HepG2 (cell line): ENCODE measurements at regions not wholly inside any gene's neighbourhood (a gene's known extent, or its start where the extent isn't known, plus 50 kb on each side); places are given as distances from the start of the nearest gene placed in this dataset.

ENCODE experiments used
- ATAC-seq: fragments of 200-7000 bp; cut with Tn5 transposase; 3 replicates; pipeline ENCODE4 v1.9.1; 2020; ENCODE audit warnings: mild to moderate bottlenecking, moderate library complexity
- BruUV-seq: library from RNA; stranded (reverse); fragments of 400-500 nt; replicated peaks from 2 replicates; lab custom pipeline; 2021; lab: Mats Ljungman, UMichigan
- CTCF ChIA-PET: fragments of 300-600 bp; formaldehyde crosslinking; extraction: SDS; loops from one replicate; lab custom pipeline; 2021; ENCODE audit warnings: low total read pairs, inconsistent platforms, low intra/inter-chr PET ratio; lab: Yijun Ruan, JAX
- POLR2A ChIA-PET: fragments of 350-600 bp; sonication (Branson Sonifier 250); formaldehyde crosslinking; loops from one replicate; lab custom pipeline; 2020; ENCODE audit warnings: antibody characterized with exemption, inconsistent platforms; lab: Yijun Ruan, JAX
- DNase-seq: peaks from one replicate; pipeline ENCODE4 v3.0.0-alpha.2; 2015; ENCODE audit warnings: low spot score
- FAIRE-seq: peaks from 3 replicates; lab custom pipeline; 2011; peaks lifted over from hg19 to GRCh38; lab: Jason Lieb, UNC
- H2AFZ ChIP-seq: one replicate; pipeline ENCODE4 v1.6.1; 2011; ENCODE audit warnings: low read length, inconsistent platforms
- H3K27ac ChIP-seq: fragments of 300-600 bp; 3 replicates; pipeline ENCODE4 v1.8.0; 2011; ENCODE audit warnings: mixed run types, mild to moderate bottlenecking, mixed read lengths, low read length, inconsistent platforms; ENCODE audit not compliant: insufficient read depth; ENCODE audit errors: extremely low read length
- H3K27me3 ChIP-seq, 2 experiments: fragments of 200-600 bp in 1 of 2; 2 replicates in 1 of 2; 3 replicates in 1 of 2; pipeline versions ENCODE4 v1.6.0 to v1.8.0; 2011; ENCODE audit warnings: low read length in 2 of 2, mild to moderate bottlenecking in 2 of 2, moderate library complexity in 2 of 2, inconsistent platforms in 1 of 2; ENCODE audit not compliant: insufficient read depth in 2 of 2, control insufficient read depth in 1 of 2
- H3K36me3 ChIP-seq, 2 experiments: fragments of 200-600 bp in 1 of 2; replicated peaks in 1 of 2; 2 replicates in 1 of 2; 3 replicates in 1 of 2; pipeline versions ENCODE4 v1.5.1 to v1.8.0; 2011; ENCODE audit warnings: low read length in 2 of 2, inconsistent platforms in 1 of 2; ENCODE audit not compliant: insufficient read depth in 2 of 2, control insufficient read depth in 1 of 2
- H3K4me1 ChIP-seq: 2 replicates; pipeline ENCODE4 v1.5.1; 2012; ENCODE audit warnings: low read length, inconsistent platforms; ENCODE audit not compliant: insufficient read depth
- H3K4me2 ChIP-seq: 2 replicates; pipeline ENCODE4 v1.6.0; 2011; ENCODE audit warnings: low read depth, low read length, inconsistent platforms
- H3K4me3 ChIP-seq, 3 experiments: fragments of 200-600 bp in 1 of 3; sonication (generic), shearing (Covaris generic) in 1 of 3; replicated peaks in 1 of 3; 2 replicates each; pipeline ENCODE4 v1.5.1; 2011 to 2016; ENCODE audit warnings: low read length in 3 of 3, inconsistent platforms in 2 of 3, low read depth in 2 of 3, mild to moderate bottlenecking in 2 of 3, control low read depth in 1 of 3, mixed read lengths in 1 of 3; ENCODE audit not compliant: insufficient read depth in 1 of 3
- H3K79me2 ChIP-seq: one replicate; pipeline ENCODE4 v1.6.1; 2011; ENCODE audit warnings: low read length, inconsistent platforms; ENCODE audit not compliant: insufficient read depth
- H3K9ac ChIP-seq: 2 replicates; pipeline ENCODE4 v1.6.0; 2011; ENCODE audit warnings: mild to moderate bottlenecking, low read depth, low read length, inconsistent platforms; ENCODE audit not compliant: insufficient read depth
- H3K9me3 ChIP-seq: 2 replicates; pipeline ENCODE4 v1.5.1; 2012; ENCODE audit warnings: mild to moderate bottlenecking, low read length
- H4K20me1 ChIP-seq: 2 replicates; pipeline ENCODE4 v1.6.0; 2011; ENCODE audit warnings: inconsistent platforms, mild to moderate bottlenecking, low read length, moderate library complexity; ENCODE audit not compliant: insufficient read depth
- CTCF ChIP-seq: sonication (generic); formaldehyde crosslinking; IDR thresholded peaks from 2 replicates; pipeline ENCODE4 v1.5.0; 2020; ENCODE audit warnings: mild to moderate bottlenecking, missing genetic modification reagents, moderate library complexity
- EP300 ChIP-seq, 3 experiments: sonication (generic) in 1 of 3; formaldehyde crosslinking in 1 of 3; IDR thresholded peaks; 2 replicates each; pipeline versions ENCODE4 v1.5.1 to v1.6.1; 2011 to 2020; ENCODE audit warnings: low read depth in 2 of 3, low read length in 2 of 3, borderline replicate concordance in 1 of 3, improper control_type of control experiment in 1 of 3, mild to moderate bottlenecking in 1 of 3, missing genetic modification reagents in 1 of 3, moderate library complexity in 1 of 3
- FOSL2 ChIP-seq: sonication (generic); formaldehyde crosslinking; IDR thresholded peaks from 2 replicates; pipeline ENCODE4 v1.4.0; 2020; ENCODE audit warnings: missing genetic modification reagents
- HOMEZ ChIP-seq: IDR thresholded peaks from 2 replicates; pipeline ENCODE4 v1.6.1; 2016; ENCODE audit warnings: low read depth
- STAG1 ChIP-seq: sonication (generic); formaldehyde crosslinking; IDR thresholded peaks from 2 replicates; pipeline ENCODE4 v1.4.0; 2020; ENCODE audit warnings: missing genetic modification reagents
- TFAP4 ChIP-seq: sonication (generic); IDR thresholded peaks from 2 replicates; pipeline ENCODE4 v1.6.1; 2016; ENCODE audit warnings: low read depth, borderline replicate concordance
- ZBTB33 ChIP-seq: sonication (generic); formaldehyde crosslinking; IDR thresholded peaks from 2 replicates; pipeline ENCODE4 v1.4.0; 2020; ENCODE audit warnings: missing genetic modification reagents
- ZBTB38 ChIP-seq: sonication (generic); formaldehyde crosslinking; IDR thresholded peaks from 2 replicates; pipeline ENCODE4 v1.5.1; 2020; ENCODE audit warnings: mild to moderate bottlenecking, missing genetic modification reagents
- ZKSCAN5 ChIP-seq: sonication (generic); formaldehyde crosslinking; IDR thresholded peaks from 2 replicates; pipeline ENCODE4 v1.5.1; 2020; ENCODE audit warnings: mild to moderate bottlenecking, missing genetic modification reagents
- ZMAT5 ChIP-seq: sonication (generic); formaldehyde crosslinking; IDR thresholded peaks from 2 replicates; pipeline ENCODE4 v1.5.0; 2020; ENCODE audit warnings: mild to moderate bottlenecking, low read depth, missing genetic modification reagents, borderline replicate concordance
- WGBS: methylation state at CpG from one replicate; pipeline ENCODE4 v1.1.6; 2017; ENCODE audit warnings: low lambda C conversion rate; 5-methylcytosine and 5-hydroxymethylcytosine counted together
- in situ Hi-C: cut with HindIII; loops from 2 replicates; pipeline ENCODE4 v1.10.0; 2017; ENCODE audit warnings: low pct_unique_long_range_greater_than_20kb; ENCODE audit not compliant: extremely low pct_ligation_motif_present
- intact Hi-C: fragments of 100-400 bp; cut with micrococcal nuclease; formaldehyde crosslinking; loops from one replicate; pipeline ENCODE4 v1.10.0; 2022; ENCODE audit not compliant: unreplicated experiment

- H3K9ac ChIP-seq = no peak overlapping the region
- peaks cover 34% of the 10 kb centered on the region for H3K4me1 ChIP-seq
- no peaks in the 10 kb centered on the region for H3K79me2 ChIP-seq
- no TSS peak for BruUV-seq
- no peaks in the 10 kb centered on the region for H3K27me3 ChIP-seq
- H3K36me3 ChIP-seq = no peaks in the 10 kb centered on the region
- no peaks in the 10 kb centered on the region for H4K20me1 ChIP-seq
- intact Hi-C loops (no loop called here), in situ Hi-C loops (no loop called here)
- H3K9me3 ChIP-seq = no peaks in the 10 kb centered on the region
- H2AFZ ChIP-seq = no peak overlapping the region
- H3K27ac ChIP-seq = no peak overlapping the region
- ChIA-PET POLR2A (no interaction called here), CTCF (no interaction called here)
- 93% methylated on average over 11 of the region's 11 CpGs for WGBS
- FAIRE-seq = no peak
- no peak for ATAC-seq
- H3K4me3 ChIP-seq = no peak overlapping the region
- DNase-seq = no peak
- TF ChIP-seq ZMAT5 (CRISPR knock-in tag) (no peak), FOSL2 (CRISPR knock-in tag) (peak; percentile 55; the same call in 1 of the 2 replicates), CTCF (CRISPR knock-in tag) (peak; percentile 23; the same call in 1 of the 2 replicates), HOMEZ (CRISPR knock-in tag) (peak; percentile 24; the same call in 1 of the 2 replicates), EP300 (IDR thresholded peaks at IDR 0.05; ENCODE audit: low read depth in 2 of 2, low read length in 2 of 2) (peak in 1 of 2 experiments; percentile 22; a peak in 1 of 4 replicates), EP300 (CRISPR knock-in tag; IDR thresholded peaks at IDR 0.05; ENCODE audit: borderline replicate concordance) (no peak), ZKSCAN5 (no peak), TFAP4 (no peak), ZBTB33 (CRISPR knock-in tag) (peak; percentile 88), ZBTB38 (CRISPR knock-in tag) (0 out of 2 replicates have a peak, but pooled peaks have one; percentile 30), STAG1 (CRISPR knock-in tag) (peak; percentile 9; the same call in 1 of the 2 replicates)
- H3K4me2 ChIP-seq = no peak overlapping the region
Measured at GRCh38 chr6:80523531-80523997, 417.1 kb downstream of the BCKDHB start.
